GM23338 (cell line): ENCODE measurements at regions not wholly inside any gene's neighbourhood (a gene's known extent, or its start where the extent isn't known, plus 50 kb on each side); places are given as distances from the start of the nearest gene placed in this dataset.

Source experiments
- ATAC-seq: fragments of 200-7000 bp; cut with Tn5 transposase; 3 replicates; pipeline ENCODE4 v1.9.1; 2020
- DNase-seq: peaks from one replicate; pipeline ENCODE4 v3.0.0-alpha.2; 2015; ENCODE audit warnings: low spot score
- H2AFZ ChIP-seq: fragments of 200-600 bp; sonication (generic); 2 replicates; pipeline ENCODE4 v1.8.0; 2016; ENCODE audit warnings: antibody characterized with exemption, mild to moderate bottlenecking, moderate library complexity
- H3F3A ChIP-seq: fragments of 200-600 bp; sonication (generic); replicated peaks from 2 replicates; pipeline ENCODE4 v1.8.0; 2017; ENCODE audit warnings: antibody characterized with exemption, mixed run types, low read depth
- H3K27ac ChIP-seq: fragments of 200-600 bp; sonication (generic); 2 replicates; pipeline ENCODE4 v1.6.1; 2016; ENCODE audit warnings: low read depth
- H3K27me3 ChIP-seq: fragments of 200-600 bp; sonication (generic); 2 replicates; pipeline ENCODE4 v1.8.0; 2016; ENCODE audit warnings: mild to moderate bottlenecking, mixed run types, moderate library complexity; ENCODE audit not compliant: insufficient read depth
- H3K36me3 ChIP-seq: fragments of 200-600 bp; sonication (generic); 2 replicates; pipeline ENCODE4 v1.8.0; 2016; ENCODE audit warnings: mild to moderate bottlenecking; ENCODE audit not compliant: insufficient read depth
- H3K4me1 ChIP-seq: fragments of 200-600 bp; sonication (generic); 2 replicates; pipeline ENCODE4 v1.8.0; 2016; ENCODE audit warnings: mild to moderate bottlenecking, moderate library complexity; ENCODE audit not compliant: insufficient read depth
- H3K4me2 ChIP-seq: fragments of 200-600 bp; sonication (generic); 2 replicates; pipeline ENCODE4 v1.7.1; 2017; ENCODE audit warnings: mixed run types
- H3K4me3 ChIP-seq: fragments of 200-600 bp; sonication (generic); 2 replicates; pipeline ENCODE4 v1.6.1; 2016; ENCODE audit warnings: mixed run types
- H3K79me2 ChIP-seq: fragments of 200-600 bp; sonication (generic); replicated peaks from 2 replicates; pipeline ENCODE4 v1.8.0; 2017; ENCODE audit warnings: mild to moderate bottlenecking; ENCODE audit not compliant: insufficient read depth
- H3K9me2 ChIP-seq: fragments of 200-600 bp; sonication (generic); 2 replicates; pipeline ENCODE4 v1.8.0; 2017; ENCODE audit not compliant: insufficient read depth
- H4K20me1 ChIP-seq: fragments of 200-600 bp; sonication (generic); replicated peaks from 2 replicates; pipeline ENCODE4 v1.8.0; 2017; ENCODE audit warnings: mild to moderate bottlenecking; ENCODE audit not compliant: insufficient read depth
- H3K27ac Mint-ChIP-seq: 2 replicates; pipeline ENCODE4 v1.8.0; 2020; ENCODE audit warnings: inconsistent platforms, mild to moderate bottlenecking, moderate library complexity, mixed read lengths
- H3K27me3 Mint-ChIP-seq: 3 replicates; pipeline ENCODE4 v1.8.0; 2022; ENCODE audit warnings: low read depth, mild to moderate bottlenecking, moderate library complexity, mixed read lengths, inconsistent platforms; ENCODE audit not compliant: insufficient read depth, poor library complexity
- H3K36me3 Mint-ChIP-seq: 3 replicates; pipeline ENCODE4 v1.8.0; 2021; ENCODE audit warnings: low read depth, mild to moderate bottlenecking, inconsistent platforms, moderate library complexity, mixed read lengths
- H3K4me1 Mint-ChIP-seq: 3 replicates; pipeline ENCODE4 v1.8.0; 2020; ENCODE audit warnings: mild to moderate bottlenecking, inconsistent platforms, mixed read lengths
- H3K4me3 Mint-ChIP-seq: 3 replicates; pipeline ENCODE4 v1.8.0; 2021; ENCODE audit warnings: moderate library complexity, mild to moderate bottlenecking, inconsistent platforms, mixed read lengths
- H3K9me3 Mint-ChIP-seq: 3 replicates; pipeline ENCODE4 v1.8.0; 2020; ENCODE audit warnings: moderate library complexity, mild to moderate bottlenecking, inconsistent platforms, mixed read lengths
- NANOG ChIP-seq: IDR thresholded peaks from 2 replicates; pipeline ENCODE4 v1.6.1; 2016; ENCODE audit warnings: antibody characterized with exemption, borderline replicate concordance
- ZNF114 ChIP-seq: fragments of 250-450 bp; sonication (Bioruptor Pico); IDR thresholded peaks from 2 replicates; pipeline ENCODE4 v1.5.0; 2020; ENCODE audit warnings: mild to moderate bottlenecking, moderate library complexity
- TF ChIP-seq, protein P1 (sequence below), 2 experiments: fragments of 200-600 bp in 1 of 2; sonication (generic) in 1 of 2; conservative IDR thresholded peaks; 2 replicates each; pipeline versions ENCODE4 v1.5.1 to v1.6.1; 2016 to 2017; ENCODE audit warnings: antibody characterized with exemption in 2 of 2, low read depth in 2 of 2, mild to moderate bottlenecking in 2 of 2, moderate library complexity in 1 of 2
- TF ChIP-seq, protein P2 (sequence below): IDR thresholded peaks from one replicate; pipeline ENCODE4 v1.6.1; 2018; ENCODE audit warnings: antibody characterized with exemption; ENCODE audit not compliant: unreplicated experiment
- TF ChIP-seq, protein P3 (sequence below): fragments of 250-450 bp; sonication (Bioruptor Pico); IDR thresholded peaks from 2 replicates; pipeline ENCODE4 v1.5.0; 2020; ENCODE audit warnings: mild to moderate bottlenecking, moderate library complexity

DNA sequence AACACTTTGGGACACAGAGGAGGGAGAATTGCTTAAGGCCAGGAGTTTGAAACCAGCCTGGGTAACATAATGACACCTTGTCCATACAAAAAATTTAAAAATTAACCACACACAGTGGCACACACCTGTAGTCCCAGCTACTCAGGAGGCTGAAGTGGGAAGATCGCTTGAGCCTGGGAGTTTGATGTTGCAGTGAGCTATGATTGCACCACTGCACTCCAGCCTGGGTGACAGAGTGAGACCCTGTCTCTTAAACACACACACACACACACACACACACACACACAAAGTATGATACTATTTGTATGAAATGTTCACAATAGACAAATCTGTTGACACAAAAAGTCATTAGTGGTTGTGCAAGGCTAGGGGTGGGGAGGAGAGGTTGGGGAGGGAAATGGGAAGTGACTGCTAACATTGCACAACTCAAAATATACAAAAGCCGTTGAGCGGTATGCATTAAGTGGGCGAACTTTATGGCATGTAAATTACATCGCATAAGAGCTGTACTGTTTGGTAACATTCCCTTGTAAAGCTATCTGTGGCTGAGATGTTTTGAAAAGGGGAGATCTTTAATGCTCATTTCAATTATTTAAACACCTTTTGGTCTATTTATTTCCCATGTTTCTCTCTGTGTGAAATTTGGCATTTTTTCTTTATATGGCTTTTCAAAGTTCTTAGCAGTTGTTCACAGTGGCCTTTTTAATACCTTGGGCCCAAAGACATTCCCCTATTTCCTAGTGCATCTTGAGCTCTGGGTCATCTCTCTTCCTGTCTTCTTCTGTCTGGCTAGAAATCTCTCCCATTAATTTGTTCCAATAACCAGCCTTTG lies 58.9 kb upstream of the ZNF516 start:
- no peak overlapping the region for H3K4me3 ChIP-seq
- H3K27ac ChIP-seq = no peak overlapping the region
- Mint-ChIP-seq H3K27ac (no peak overlapping the region), H3K4me3 (no peak overlapping the region), H3K36me3 (no peaks in the 10 kb centered on the region), H3K9me3 (no peaks in the 10 kb centered on the region), H3K27me3 (peaks cover 3% of the 10 kb centered on the region), H3K4me1 (no peaks in the 10 kb centered on the region)
- no peaks in the 10 kb centered on the region for H3K4me1 ChIP-seq
- TF ChIP-seq, protein P1, sequence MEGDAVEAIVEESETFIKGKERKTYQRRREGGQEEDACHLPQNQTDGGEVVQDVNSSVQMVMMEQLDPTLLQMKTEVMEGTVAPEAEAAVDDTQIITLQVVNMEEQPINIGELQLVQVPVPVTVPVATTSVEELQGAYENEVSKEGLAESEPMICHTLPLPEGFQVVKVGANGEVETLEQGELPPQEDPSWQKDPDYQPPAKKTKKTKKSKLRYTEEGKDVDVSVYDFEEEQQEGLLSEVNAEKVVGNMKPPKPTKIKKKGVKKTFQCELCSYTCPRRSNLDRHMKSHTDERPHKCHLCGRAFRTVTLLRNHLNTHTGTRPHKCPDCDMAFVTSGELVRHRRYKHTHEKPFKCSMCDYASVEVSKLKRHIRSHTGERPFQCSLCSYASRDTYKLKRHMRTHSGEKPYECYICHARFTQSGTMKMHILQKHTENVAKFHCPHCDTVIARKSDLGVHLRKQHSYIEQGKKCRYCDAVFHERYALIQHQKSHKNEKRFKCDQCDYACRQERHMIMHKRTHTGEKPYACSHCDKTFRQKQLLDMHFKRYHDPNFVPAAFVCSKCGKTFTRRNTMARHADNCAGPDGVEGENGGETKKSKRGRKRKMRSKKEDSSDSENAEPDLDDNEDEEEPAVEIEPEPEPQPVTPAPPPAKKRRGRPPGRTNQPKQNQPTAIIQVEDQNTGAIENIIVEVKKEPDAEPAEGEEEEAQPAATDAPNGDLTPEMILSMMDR (conservative IDR thresholded peaks at IDR 0.05; ENCODE audit: low read depth in 2 of 2) = no peak
- no peak for TF ChIP-seq ZNF114
- no peak for TF ChIP-seq NANOG
- TF ChIP-seq, protein P2, sequence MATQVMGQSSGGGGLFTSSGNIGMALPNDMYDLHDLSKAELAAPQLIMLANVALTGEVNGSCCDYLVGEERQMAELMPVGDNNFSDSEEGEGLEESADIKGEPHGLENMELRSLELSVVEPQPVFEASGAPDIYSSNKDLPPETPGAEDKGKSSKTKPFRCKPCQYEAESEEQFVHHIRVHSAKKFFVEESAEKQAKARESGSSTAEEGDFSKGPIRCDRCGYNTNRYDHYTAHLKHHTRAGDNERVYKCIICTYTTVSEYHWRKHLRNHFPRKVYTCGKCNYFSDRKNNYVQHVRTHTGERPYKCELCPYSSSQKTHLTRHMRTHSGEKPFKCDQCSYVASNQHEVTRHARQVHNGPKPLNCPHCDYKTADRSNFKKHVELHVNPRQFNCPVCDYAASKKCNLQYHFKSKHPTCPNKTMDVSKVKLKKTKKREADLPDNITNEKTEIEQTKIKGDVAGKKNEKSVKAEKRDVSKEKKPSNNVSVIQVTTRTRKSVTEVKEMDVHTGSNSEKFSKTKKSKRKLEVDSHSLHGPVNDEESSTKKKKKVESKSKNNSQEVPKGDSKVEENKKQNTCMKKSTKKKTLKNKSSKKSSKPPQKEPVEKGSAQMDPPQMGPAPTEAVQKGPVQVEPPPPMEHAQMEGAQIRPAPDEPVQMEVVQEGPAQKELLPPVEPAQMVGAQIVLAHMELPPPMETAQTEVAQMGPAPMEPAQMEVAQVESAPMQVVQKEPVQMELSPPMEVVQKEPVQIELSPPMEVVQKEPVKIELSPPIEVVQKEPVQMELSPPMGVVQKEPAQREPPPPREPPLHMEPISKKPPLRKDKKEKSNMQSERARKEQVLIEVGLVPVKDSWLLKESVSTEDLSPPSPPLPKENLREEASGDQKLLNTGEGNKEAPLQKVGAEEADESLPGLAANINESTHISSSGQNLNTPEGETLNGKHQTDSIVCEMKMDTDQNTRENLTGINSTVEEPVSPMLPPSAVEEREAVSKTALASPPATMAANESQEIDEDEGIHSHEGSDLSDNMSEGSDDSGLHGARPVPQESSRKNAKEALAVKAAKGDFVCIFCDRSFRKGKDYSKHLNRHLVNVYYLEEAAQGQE = no peak
- TF ChIP-seq, protein P3, sequence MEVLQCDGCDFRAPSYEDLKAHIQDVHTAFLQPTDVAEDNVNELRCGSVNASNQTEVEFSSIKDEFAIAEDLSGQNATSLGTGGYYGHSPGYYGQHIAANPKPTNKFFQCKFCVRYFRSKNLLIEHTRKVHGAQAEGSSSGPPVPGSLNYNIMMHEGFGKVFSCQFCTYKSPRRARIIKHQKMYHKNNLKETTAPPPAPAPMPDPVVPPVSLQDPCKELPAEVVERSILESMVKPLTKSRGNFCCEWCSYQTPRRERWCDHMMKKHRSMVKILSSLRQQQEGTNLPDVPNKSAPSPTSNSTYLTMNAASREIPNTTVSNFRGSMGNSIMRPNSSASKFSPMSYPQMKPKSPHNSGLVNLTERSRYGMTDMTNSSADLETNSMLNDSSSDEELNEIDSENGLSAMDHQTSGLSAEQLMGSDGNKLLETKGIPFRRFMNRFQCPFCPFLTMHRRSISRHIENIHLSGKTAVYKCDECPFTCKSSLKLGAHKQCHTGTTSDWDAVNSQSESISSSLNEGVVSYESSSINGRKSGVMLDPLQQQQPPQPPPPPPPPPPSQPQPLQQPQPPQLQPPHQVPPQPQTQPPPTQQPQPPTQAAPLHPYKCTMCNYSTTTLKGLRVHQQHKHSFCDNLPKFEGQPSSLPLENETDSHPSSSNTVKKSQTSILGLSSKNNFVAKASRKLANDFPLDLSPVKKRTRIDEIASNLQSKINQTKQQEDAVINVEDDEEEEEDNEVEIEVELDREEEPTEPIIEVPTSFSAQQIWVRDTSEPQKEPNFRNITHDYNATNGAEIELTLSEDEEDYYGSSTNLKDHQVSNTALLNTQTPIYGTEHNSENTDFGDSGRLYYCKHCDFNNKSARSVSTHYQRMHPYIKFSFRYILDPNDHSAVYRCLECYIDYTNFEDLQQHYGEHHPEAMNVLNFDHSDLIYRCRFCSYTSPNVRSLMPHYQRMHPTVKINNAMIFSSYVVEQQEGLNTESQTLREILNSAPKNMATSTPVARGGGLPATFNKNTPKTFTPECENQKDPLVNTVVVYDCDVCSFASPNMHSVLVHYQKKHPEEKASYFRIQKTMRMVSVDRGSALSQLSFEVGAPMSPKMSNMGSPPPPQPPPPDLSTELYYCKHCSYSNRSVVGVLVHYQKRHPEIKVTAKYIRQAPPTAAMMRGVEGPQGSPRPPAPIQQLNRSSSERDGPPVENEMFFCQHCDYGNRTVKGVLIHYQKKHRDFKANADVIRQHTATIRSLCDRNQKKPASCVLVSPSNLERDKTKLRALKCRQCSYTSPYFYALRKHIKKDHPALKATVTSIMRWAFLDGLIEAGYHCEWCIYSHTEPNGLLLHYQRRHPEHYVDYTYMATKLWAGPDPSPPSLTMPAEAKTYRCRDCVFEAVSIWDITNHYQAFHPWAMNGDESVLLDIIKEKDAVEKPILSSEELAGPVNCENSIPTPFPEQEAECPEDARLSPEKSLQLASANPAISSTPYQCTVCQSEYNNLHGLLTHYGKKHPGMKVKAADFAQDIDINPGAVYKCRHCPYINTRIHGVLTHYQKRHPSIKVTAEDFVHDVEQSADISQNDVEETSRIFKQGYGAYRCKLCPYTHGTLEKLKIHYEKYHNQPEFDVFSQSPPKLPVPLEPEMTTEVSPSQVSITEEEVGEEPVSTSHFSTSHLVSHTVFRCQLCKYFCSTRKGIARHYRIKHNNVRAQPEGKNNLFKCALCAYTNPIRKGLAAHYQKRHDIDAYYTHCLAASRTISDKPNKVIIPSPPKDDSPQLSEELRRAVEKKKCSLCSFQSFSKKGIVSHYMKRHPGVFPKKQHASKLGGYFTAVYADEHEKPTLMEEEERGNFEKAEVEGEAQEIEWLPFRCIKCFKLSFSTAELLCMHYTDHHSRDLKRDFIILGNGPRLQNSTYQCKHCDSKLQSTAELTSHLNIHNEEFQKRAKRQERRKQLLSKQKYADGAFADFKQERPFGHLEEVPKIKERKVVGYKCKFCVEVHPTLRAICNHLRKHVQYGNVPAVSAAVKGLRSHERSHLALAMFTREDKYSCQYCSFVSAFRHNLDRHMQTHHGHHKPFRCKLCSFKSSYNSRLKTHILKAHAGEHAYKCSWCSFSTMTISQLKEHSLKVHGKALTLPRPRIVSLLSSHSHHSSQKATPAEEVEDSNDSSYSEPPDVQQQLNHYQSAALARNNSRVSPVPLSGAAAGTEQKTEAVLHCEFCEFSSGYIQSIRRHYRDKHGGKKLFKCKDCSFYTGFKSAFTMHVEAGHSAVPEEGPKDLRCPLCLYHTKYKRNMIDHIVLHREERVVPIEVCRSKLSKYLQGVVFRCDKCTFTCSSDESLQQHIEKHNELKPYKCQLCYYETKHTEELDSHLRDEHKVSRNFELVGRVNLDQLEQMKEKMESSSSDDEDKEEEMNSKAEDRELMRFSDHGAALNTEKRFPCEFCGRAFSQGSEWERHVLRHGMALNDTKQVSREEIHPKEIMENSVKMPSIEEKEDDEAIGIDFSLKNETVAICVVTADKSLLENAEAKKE (CRISPR knock-in tag) = no peak
- no peak overlapping the region for H3K4me2 ChIP-seq
- H3K36me3 ChIP-seq = no peaks in the 10 kb centered on the region
- no peaks in the 10 kb centered on the region for H3K9me2 ChIP-seq
- no peaks in the 10 kb centered on the region for H3K27me3 ChIP-seq
- DNase-seq = no peak
- H4K20me1 ChIP-seq = no peaks in the 10 kb centered on the region
- H3K79me2 ChIP-seq = no peaks in the 10 kb centered on the region
- no peak overlapping the region for H2AFZ ChIP-seq
- ATAC-seq = no peak
- H3F3A ChIP-seq = no peaks in the 10 kb centered on the region
